Astrocyte (in vitro differentiated cells and primary cell): ENCODE measurements at regions not wholly inside any gene's neighbourhood (a gene's known extent, or its start where the extent isn't known, plus 50 kb on each side); places are given as distances from the start of the nearest gene placed in this dataset.

Experiments
- DNase-seq: peaks from one replicate; pipeline ENCODE4 v3.0.0-alpha.2; 2010; ENCODE audit warnings: low read depth
- FAIRE-seq: peaks from 2 replicates; lab custom pipeline; 2011; peaks lifted over from hg19 to GRCh38; lab: Jason Lieb, UNC
- H2AFZ ChIP-seq: 2 replicates; pipeline ENCODE4 v1.6.0; 2012; ENCODE audit warnings: low read depth, low read length, inconsistent platforms
- H3K27ac ChIP-seq: 2 replicates; pipeline ENCODE4 v1.5.1; 2011; ENCODE audit warnings: low read depth, low read length, inconsistent platforms
- H3K27me3 ChIP-seq: 2 replicates; pipeline ENCODE4 v1.6.0; 2011; ENCODE audit warnings: low read length, inconsistent platforms; ENCODE audit not compliant: insufficient read depth
- H3K36me3 ChIP-seq: 2 replicates; pipeline ENCODE4 v1.5.1; 2011; ENCODE audit warnings: low read length, inconsistent platforms; ENCODE audit not compliant: insufficient read depth
- H3K4me1 ChIP-seq: 2 replicates; pipeline ENCODE4 v1.5.1; 2011; ENCODE audit warnings: low read length, inconsistent platforms; ENCODE audit not compliant: insufficient read depth
- H3K4me2 ChIP-seq: 2 replicates; pipeline ENCODE4 v1.6.0; 2012; ENCODE audit warnings: low read length, inconsistent platforms
- H3K4me3 ChIP-seq: 2 replicates; pipeline ENCODE4 v1.5.1; 2011; ENCODE audit warnings: low read depth, mild to moderate bottlenecking, low read length, inconsistent platforms; ENCODE audit not compliant: insufficient read depth
- H3K79me2 ChIP-seq: 2 replicates; pipeline ENCODE4 v1.6.0; 2012; ENCODE audit warnings: mild to moderate bottlenecking, low read length, inconsistent platforms; ENCODE audit not compliant: insufficient read depth
- H3K9ac ChIP-seq: 2 replicates; pipeline ENCODE4 v1.6.0; 2012; ENCODE audit warnings: mild to moderate bottlenecking, low read length, inconsistent platforms
- H3K9me3 ChIP-seq: 2 replicates; pipeline ENCODE4 v1.5.1; 2012; ENCODE audit warnings: low read depth, mild to moderate bottlenecking, low read length, inconsistent platforms; ENCODE audit not compliant: insufficient read depth
- H4K20me1 ChIP-seq: 2 replicates; pipeline ENCODE4 v1.6.0; 2012; ENCODE audit warnings: low read length, inconsistent platforms; ENCODE audit not compliant: insufficient read depth
- H3K27ac Mint-ChIP-seq: one replicate; pipeline ENCODE4 v1.8.0; 2021; ENCODE audit warnings: mild to moderate bottlenecking, mixed read lengths; ENCODE audit not compliant: unreplicated experiment
- H3K27me3 Mint-ChIP-seq: one replicate; pipeline ENCODE4 v1.8.0; 2021; ENCODE audit warnings: low read depth, mixed read lengths; ENCODE audit not compliant: unreplicated experiment
- H3K36me3 Mint-ChIP-seq: one replicate; pipeline ENCODE4 v1.8.0; 2021; ENCODE audit warnings: low read depth, mixed read lengths; ENCODE audit not compliant: unreplicated experiment
- H3K4me1 Mint-ChIP-seq: one replicate; pipeline ENCODE4 v1.8.0; 2021; ENCODE audit warnings: low read depth, mixed read lengths; ENCODE audit not compliant: unreplicated experiment
- H3K4me3 Mint-ChIP-seq: one replicate; pipeline ENCODE4 v1.8.0; 2021; ENCODE audit warnings: mild to moderate bottlenecking, moderate library complexity, mixed read lengths; ENCODE audit not compliant: unreplicated experiment
- H3K9me3 Mint-ChIP-seq: one replicate; pipeline ENCODE4 v1.8.0; 2021; ENCODE audit warnings: mild to moderate bottlenecking, mixed read lengths; ENCODE audit not compliant: unreplicated experiment
- EZH2 ChIP-seq: IDR thresholded peaks from 2 replicates; pipeline ENCODE4 v1.6.1; 2012; ENCODE audit warnings: mild to moderate bottlenecking, low read length, inconsistent platforms; ENCODE audit not compliant: insufficient read depth
- TF ChIP-seq, protein P1 (sequence below): IDR thresholded peaks from 2 replicates; pipeline ENCODE4 v1.5.1; 2011; ENCODE audit warnings: low read depth, mild to moderate bottlenecking, inconsistent platforms, low read length, moderate library complexity; ENCODE audit not compliant: insufficient read depth

DNA sequence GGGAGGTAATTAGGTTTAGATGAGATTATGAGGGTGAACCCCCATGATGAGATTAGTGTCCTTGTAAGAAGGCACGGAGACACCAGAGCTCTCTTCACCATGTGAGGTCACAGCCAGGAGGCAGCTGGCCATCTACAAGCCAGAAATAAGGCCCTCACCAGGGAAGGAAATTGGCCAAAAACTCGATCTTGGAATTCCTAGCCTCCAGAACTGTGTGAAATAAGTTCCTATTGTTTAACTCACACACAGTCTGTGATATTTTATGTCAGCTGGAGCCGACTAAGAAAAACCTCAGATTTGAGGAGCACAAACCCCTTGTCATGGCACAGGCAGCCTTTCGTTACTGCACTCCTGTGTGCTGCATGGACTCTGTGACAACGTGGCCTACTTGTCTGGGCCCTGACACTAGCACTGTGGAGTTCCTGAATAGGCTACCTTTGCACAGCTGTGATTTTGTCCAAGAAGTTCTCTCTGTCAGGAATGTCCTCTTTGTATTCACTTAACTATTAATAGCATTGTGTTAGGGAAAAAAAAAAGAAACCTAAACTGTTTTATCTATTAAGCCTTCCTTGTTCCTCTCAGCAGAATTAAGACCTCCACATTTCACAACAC, 319.8 kb downstream of the TDRD15 start:
- DNase-seq (no peak), FAIRE-seq (no peak)
- Mint-ChIP-seq H3K9me3 (no peaks in the 10 kb centered on the region), H3K27me3 (no peaks in the 10 kb centered on the region), H3K4me3 (no peak overlapping the region), H3K27ac (no peak overlapping the region), H3K36me3 (no peaks in the 10 kb centered on the region), H3K4me1 (peaks cover 5% of the 10 kb centered on the region)
- Histone ChIP-seq H3K9ac (no peak overlapping the region), H3K27ac (no peak overlapping the region), H3K4me3 (no peak overlapping the region), H4K20me1 (no peaks in the 10 kb centered on the region), H3K4me1 (no peaks in the 10 kb centered on the region), H3K79me2 (no peaks in the 10 kb centered on the region), H3K4me2 (no peak overlapping the region), H3K36me3 (no peaks in the 10 kb centered on the region), H3K9me3 (no peaks in the 10 kb centered on the region), H2AFZ (no peak overlapping the region), H3K27me3 (no peaks in the 10 kb centered on the region)
- TF ChIP-seq, protein P1, sequence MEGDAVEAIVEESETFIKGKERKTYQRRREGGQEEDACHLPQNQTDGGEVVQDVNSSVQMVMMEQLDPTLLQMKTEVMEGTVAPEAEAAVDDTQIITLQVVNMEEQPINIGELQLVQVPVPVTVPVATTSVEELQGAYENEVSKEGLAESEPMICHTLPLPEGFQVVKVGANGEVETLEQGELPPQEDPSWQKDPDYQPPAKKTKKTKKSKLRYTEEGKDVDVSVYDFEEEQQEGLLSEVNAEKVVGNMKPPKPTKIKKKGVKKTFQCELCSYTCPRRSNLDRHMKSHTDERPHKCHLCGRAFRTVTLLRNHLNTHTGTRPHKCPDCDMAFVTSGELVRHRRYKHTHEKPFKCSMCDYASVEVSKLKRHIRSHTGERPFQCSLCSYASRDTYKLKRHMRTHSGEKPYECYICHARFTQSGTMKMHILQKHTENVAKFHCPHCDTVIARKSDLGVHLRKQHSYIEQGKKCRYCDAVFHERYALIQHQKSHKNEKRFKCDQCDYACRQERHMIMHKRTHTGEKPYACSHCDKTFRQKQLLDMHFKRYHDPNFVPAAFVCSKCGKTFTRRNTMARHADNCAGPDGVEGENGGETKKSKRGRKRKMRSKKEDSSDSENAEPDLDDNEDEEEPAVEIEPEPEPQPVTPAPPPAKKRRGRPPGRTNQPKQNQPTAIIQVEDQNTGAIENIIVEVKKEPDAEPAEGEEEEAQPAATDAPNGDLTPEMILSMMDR: no peak
- no peak for TF ChIP-seq EZH2

DNA sequence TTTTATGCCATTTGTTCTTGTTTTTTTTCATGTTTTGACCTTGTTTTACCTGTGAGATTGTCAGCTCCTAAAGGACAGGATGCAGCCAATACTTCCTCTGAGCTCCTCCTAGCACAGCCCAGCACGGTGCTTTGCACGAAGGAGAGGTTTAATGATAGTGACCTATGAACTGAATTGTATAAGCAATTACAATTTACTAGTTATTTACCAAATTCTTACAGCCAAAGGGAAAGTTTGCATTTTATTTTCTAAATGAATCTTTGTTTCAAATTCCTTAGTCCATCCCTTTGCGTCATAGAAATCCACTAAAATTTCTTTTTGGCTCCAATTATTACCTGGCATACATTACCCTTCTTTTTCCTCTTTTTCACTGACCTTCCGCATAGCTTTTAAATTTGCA, 326.1 kb downstream of the TDRD15 start:
- no peak overlapping the region for H3K4me3 ChIP-seq
- Mint-ChIP-seq H3K4me3 (no peak overlapping the region), H3K36me3 (no peaks in the 10 kb centered on the region), H3K27ac (no peak overlapping the region), H3K4me1 (peaks cover 5% of the 10 kb centered on the region), H3K9me3 (no peaks in the 10 kb centered on the region), H3K27me3 (peaks cover 2% of the 10 kb centered on the region)
- H3K9me3 ChIP-seq: peaks cover 4% of the 10 kb centered on the region
- H3K4me2 ChIP-seq: no peak overlapping the region
- H3K4me1 ChIP-seq: no peaks in the 10 kb centered on the region
- FAIRE-seq (no peak), DNase-seq (no peak)
- H4K20me1 ChIP-seq: no peaks in the 10 kb centered on the region
- H3K79me2 ChIP-seq: no peaks in the 10 kb centered on the region
- H3K27ac ChIP-seq: no peak overlapping the region
- H2AFZ ChIP-seq: no peak overlapping the region
- H3K9ac ChIP-seq: no peak overlapping the region
- H3K27me3 ChIP-seq: no peaks in the 10 kb centered on the region
- TF ChIP-seq EZH2: no peak
- TF ChIP-seq, protein P1: no peak
- H3K36me3 ChIP-seq: no peaks in the 10 kb centered on the region

DNA sequence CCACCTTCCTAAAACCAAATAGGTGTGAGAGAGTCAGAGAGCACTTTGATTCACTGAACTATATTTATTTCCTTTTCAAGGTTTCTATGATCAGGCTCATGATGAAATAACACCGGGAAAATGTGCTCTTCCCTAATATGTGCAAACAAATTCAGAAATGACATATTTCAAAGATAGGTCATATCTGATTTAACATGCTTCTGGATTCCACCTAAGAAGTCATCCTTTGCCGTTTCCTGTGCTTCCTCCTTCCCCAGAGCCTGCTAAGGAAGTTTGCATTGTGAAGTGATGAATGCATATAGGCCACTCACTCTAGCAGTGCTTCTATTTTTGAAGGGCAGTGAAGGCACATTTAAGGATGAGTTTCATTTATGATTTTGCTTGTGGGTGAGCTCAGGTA, 327.6 kb downstream of the TDRD15 start:
- FAIRE-seq (no peak), DNase-seq (no peak)
- Mint-ChIP-seq H3K4me3 (no peak overlapping the region), H3K4me1 (peaks cover 5% of the 10 kb centered on the region), H3K36me3 (no peaks in the 10 kb centered on the region), H3K9me3 (no peaks in the 10 kb centered on the region), H3K27ac (no peak overlapping the region), H3K27me3 (peaks cover 2% of the 10 kb centered on the region)
- Histone ChIP-seq H3K4me1 (no peaks in the 10 kb centered on the region), H4K20me1 (no peaks in the 10 kb centered on the region), H3K9ac (no peak overlapping the region), H3K9me3 (peaks cover 7% of the 10 kb centered on the region), H3K4me3 (no peak overlapping the region), H3K4me2 (no peak overlapping the region), H2AFZ (no peak overlapping the region), H3K27ac (no peak overlapping the region), H3K36me3 (no peaks in the 10 kb centered on the region), H3K27me3 (no peaks in the 10 kb centered on the region), H3K79me2 (no peaks in the 10 kb centered on the region)
- no peak for TF ChIP-seq EZH2
- TF ChIP-seq, protein P1: no peak
